Left cardiac atrium (tissue), 4 donors: ENCODE measurements at regions not wholly inside any gene's neighbourhood (a gene's known extent, or its start where the extent isn't known, plus 50 kb on each side); places are given as distances from the start of the nearest gene placed in this dataset.

Experiments used
- ATAC-seq, 2 donors: fragments of 200-7000 bp; cut with Tn5 transposase; one replicate each; pipeline ENCODE4 v1.9.1; 2020; ENCODE audit warnings: mild to moderate bottlenecking in 2 of 2, moderate library complexity in 2 of 2
- DNase-seq: peaks from one replicate; pipeline ENCODE4 v3.0.0-alpha.2; 2020
- intact Hi-C, 2 donors: fragments of 100-400 bp; cut with DNase I; formaldehyde crosslinking; loops; one replicate each; pipeline versions ENCODE4 v1.14.1 to v1.15.1; 2022 to 2023
- donor health status: DM: no; HTN: yes; CAD: no.
- donor health status: DM: no; HTN: yes; CAD: no; lungs with severe emphysema.
- donor health status: DM: yes; HTN: yes; CAD: no.
- donor health status: Dilated cardiomyopathy.

- intact Hi-C loops = no loop called here
- DNase-seq (no peak), ATAC-seq (no peak)
These were observed 132.0 kb upstream of the MYCN start for GRCh38 chr2:15808204-15808910.

DNA sequence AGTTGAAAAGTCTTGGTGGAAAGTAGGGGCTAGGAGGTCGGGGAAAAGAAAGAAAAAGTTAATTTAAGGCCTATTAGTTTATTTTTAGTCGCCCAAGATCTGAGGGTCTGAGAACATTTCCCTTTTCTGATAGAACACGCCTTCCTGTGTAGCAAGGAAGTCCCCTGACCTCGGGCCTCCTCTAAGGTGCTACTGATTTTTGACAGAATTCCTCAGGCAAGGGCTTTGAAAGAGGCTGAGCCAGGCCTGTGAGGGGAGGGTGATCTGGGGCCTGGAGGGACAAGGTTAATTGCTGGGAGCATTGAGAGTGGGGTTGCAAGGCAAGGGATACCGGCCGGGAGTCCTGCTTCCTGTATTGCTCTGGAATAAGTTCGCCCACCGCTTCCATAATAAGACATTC is 131.4 kb upstream of the MYCN start:
- no peak for ATAC-seq
- no peak for DNase-seq
- intact Hi-C loops = no loop called here

- DNase-seq (no peak), ATAC-seq (no peak)
- intact Hi-C loops = no loop called here
These were observed 130.9 kb upstream of the MYCN start for GRCh38 chr2:15809404-15809803.

DNA sequence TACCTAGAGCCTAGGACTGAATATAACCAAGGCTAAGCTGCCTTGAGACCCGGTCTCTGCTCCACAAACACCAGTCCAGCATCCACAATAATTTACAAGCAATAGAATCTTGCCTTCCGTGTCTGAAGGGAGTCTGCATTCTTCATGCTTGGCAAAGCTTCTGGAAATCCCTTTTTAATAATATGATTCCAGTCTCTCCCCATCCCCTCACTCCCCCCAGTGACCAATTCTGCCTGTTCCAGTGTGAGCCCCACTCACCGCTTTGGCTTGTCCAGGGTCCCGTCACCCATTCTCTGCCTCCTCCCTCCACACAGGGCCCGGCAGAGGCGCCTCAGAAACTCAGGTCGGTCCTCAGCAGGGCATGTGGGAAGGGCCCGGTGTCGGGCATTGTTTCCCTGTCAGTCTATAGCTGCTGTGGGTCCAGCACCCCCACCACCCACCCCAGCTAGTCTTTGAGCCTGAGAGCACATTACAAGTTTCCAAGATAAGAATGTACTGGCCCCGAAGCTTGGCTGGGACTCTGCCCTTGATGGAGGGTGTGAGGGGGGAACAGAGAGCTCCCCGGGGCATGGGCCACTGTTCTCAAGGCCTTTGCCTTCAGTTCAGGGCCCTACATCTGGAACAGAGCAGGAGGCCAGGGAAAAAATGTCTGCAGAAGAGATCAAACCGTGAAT is 129.7 kb upstream of the MYCN start:
- ATAC-seq (no peak), DNase-seq (no peak)
- intact Hi-C loops = no loop called here

GRCh38 chr2:15811367-15811766 is 129.0 kb upstream of the MYCN start:
- intact Hi-C loops = no loop called here
- DNase-seq = no peak
- ATAC-seq = no peak

- ATAC-seq = no peak
- intact Hi-C loops = no loop called here
- DNase-seq = no peak
These were observed 128.1 kb upstream of the MYCN start for GRCh38 chr2:15812187-15812780.

- intact Hi-C loops = no loop called here
- ATAC-seq (no peak), DNase-seq (no peak)
These were observed 126.7 kb upstream of the MYCN start for GRCh38 chr2:15813481-15814266.

GRCh38 chr2:15814403-15814802 is 125.9 kb upstream of the MYCN start:
- ATAC-seq = peak in 1 of 2 donors; percentile 29
- intact Hi-C loops = no loop called here
- DNase-seq = no peak

DNA sequence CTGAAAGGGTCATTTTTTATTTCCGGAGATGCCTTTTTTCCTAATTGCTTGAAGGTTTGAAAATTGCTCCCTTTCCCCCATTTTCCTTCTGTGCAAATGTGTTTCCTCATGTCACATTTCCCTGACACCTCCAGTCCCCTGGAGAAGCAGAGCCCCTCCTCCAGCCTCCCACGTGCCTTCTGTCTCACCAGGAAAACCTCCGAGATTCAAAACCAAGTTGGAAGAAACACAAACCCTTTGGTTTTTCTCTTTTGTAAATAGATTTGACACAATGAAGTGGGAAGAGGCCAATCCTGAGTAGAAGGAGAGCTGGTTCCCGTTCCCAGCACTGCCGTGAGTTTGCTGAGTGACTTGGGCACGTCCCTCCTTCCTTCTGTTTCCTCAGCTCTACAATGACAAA is 125.4 kb upstream of the MYCN start:
- no peak for ATAC-seq
- intact Hi-C loops = no loop called here

GRCh38 chr2:15816226-15816625 is 124.1 kb upstream of the MYCN start:
- intact Hi-C loops = no loop called here
- ATAC-seq = no peak
- no peak for DNase-seq

More for the DNA sequence above, 125.4 kb upstream of the MYCN start:
- no peak for DNase-seq

DNA sequence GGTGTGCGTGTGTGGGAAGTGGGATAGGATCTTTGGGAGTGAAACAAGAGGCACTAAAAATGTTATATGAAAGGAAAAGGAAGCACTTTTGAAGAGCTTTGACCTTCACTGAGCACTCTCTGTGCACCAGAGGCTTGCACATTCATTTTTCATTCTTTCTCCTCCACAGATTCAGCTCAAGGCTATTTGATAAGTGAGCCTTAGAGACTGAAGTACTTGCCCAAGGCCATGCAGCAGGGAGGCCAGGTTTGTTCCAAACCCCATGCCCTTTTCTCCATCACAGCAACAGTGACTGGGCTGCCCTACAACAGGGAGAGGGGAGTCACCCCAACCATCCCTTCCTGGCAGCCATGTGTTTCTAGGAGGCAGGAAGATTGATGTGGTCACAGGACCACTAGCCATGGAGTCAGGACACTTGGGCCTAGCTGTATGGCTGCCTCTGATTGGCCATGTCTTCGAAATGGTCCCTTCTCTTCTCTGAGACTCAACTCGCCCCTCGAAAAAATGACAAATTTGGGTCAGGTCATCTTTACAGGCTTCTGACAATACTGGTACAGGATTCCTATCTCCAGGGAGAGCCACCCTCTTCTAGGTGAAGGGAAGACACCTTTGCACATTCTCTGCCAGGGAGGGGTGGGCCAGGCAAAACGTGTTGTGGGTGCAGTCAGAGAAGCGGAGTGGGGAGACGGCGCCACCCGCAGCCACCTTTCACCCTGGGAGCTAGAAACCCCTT is 123.5 kb upstream of the MYCN start:
- ATAC-seq = no peak
- no peak for DNase-seq
- intact Hi-C loops = no loop called here

DNA sequence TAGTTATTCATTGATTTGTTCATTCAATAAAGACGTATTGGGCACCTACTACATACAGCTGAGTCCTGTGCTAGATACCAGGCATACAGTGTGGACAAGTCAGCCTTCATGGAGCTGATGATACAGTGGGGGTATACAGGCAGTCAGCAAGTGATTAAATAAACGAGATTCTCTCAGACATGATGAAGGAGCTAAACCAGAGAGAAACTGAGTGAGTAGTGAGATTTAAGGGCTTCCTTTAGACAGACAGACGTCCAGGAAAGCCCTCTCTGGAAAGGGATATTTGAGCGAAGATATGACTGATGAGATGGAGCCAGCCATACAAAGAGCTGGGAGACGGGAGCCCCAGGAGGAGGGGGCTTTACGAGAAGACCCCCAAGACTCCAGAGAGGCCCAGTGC is 122.6 kb upstream of the MYCN start:
- ATAC-seq = no peak
- intact Hi-C loops = no loop called here
- DNase-seq = no peak

DNA sequence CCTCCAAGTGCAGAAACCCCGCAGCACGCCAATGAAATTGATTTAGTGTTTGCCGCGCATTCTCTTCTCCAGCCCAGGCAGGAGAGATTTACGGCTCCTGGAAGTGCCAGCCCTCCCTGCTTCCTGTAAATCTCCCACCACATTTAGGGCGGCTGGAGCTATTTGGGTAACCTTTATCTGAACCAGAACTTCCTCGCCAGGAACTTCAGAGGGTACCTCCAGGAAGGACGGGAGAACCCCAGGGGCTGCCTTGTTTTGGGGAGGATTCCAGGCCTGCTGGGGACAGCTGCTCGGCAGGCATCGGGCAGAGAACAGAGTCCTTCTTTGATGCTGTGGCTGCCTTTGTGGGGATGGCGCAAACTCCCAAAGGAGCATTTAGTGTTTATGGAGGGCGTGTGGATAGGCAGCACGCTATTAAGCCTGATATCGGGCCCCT is 122.0 kb upstream of the MYCN start:
- DNase-seq (no peak), ATAC-seq (no peak)
- intact Hi-C loops = no loop called here

DNA sequence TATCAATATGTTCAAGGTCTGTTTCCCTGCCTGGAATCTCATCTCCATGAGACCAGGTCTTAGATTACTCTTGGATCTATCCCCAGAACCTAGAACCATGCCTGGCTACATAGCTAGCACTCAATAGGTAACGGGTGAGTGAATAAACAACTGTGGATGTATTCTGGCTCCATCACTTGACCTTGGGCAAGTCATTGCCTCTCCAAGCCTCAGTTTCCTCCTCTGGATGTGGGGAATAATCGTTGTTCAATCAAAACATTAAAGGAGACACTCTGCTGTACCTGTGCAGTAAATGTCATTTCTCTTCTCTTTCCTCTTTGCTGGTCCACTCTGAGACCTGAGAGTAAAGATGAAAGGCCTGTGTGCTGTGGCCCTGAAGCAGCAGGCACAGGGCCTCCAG is 121.5 kb upstream of the MYCN start:
- DNase-seq = no peak
- intact Hi-C loops = no loop called here
- no peak for ATAC-seq

GRCh38 chr2:15819562-15820256 is 120.6 kb upstream of the MYCN start:
- intact Hi-C loops = no loop called here
- DNase-seq = no peak
- no peak for ATAC-seq

GRCh38 chr2:15820257-15820566 is 120.1 kb upstream of the MYCN start:
- ATAC-seq (no peak), DNase-seq (no peak)
- intact Hi-C loops = no loop called here

DNA sequence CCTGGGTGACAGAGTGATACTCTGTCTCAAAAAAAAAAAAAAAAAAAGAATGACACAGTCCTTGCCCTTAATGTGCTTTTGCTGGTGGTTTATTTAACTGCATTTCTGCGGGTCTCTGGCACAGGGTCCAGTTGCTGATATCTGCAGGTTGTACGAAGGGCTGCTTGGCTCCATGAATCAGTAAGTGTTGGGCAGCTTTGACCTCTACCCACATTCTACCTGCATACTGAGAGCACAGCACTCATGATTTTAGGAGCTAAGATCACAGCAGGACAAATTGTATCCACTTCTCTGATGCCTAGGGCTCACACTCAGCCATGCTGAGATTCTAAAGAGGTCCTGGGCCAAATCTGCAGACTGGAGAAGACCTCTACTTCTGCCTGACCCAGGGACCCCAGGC is 119.4 kb upstream of the MYCN start:
- ATAC-seq (no peak), DNase-seq (no peak)
- intact Hi-C loops = no loop called here

DNA sequence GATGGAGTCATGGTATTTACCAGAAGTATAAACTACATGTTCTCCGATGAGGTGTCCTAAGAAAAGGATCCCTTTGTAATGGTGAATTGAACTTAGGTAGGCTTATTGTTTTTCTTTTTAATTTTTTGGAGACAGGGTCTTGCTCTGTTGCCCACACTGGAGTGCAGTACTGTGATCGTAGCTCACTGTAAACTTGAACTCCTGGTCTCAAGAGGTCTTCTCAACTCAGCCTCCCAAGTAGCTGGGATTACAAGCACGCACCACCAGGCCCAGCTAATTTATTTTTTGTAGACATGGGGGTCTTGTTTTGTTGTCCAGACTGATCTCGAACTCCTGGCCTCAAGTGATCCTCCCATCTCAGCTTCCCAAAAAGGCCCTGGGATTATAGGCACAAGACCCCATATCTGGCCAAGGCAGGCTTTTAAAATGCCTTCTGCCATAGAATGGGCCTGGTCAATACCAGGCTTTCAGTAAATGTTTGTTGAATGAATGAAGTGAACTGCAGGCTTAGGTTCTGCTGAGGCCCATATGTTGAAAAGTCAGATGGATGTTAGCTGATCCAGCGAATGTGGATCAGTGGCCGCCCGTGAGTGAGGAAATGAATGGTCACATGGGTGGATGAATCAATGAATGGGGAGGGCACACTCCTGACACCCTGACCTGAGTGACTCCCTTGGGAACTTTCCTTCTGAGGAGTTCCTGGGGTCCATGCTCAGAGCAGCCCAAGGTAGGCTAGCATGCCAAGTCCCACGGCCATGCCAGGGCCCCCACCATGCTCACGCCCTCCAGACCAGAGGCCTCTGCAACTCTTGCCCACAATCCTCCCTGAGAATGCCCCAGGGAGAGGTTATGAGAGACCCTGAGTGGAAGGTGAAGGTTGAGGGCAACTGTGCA is 118.0 kb upstream of the MYCN start:
- DNase-seq (no peak), ATAC-seq (no peak)
- intact Hi-C loops = no loop called here
